ENCODE measurements at regions not wholly inside any gene's neighbourhood (a gene's known extent, or its start where the extent isn't known, plus 50 kb on each side); places are given as distances from the start of the nearest gene placed in this dataset.

- TF ChIP-seq CTCF (IDR thresholded peaks at IDR 0.05): no peak
- Mint-ChIP-seq H3K27me3 (ENCODE audit: low read depth, poor library complexity) (no peaks in the 10 kb centered on the region), H3K36me3 (ENCODE audit: low read depth) (no peaks in the 10 kb centered on the region), H3K4me1 (peaks cover 87% of the 10 kb centered on the region), H3K9me3 (no peaks in the 10 kb centered on the region), H3K4me3 (peak overlapping the region; percentile 92), H3K27ac (peak overlapping the region; percentile 42)
- no peak for DNase-seq
Measured at GRCh38 chr17:77454242-77455095, 313.7 kb downstream of the SEC14L1 start.

- peak overlapping the region; percentile 69 for H3K27ac Mint-ChIP-seq
- peaks cover 87% of the 10 kb centered on the region for H3K4me1 Mint-ChIP-seq
- H3K36me3 Mint-ChIP-seq (ENCODE audit: low read depth): no peaks in the 10 kb centered on the region
- no peak for TF ChIP-seq CTCF (IDR thresholded peaks at IDR 0.05)
- no peaks in the 10 kb centered on the region for H3K27me3 Mint-ChIP-seq (ENCODE audit: low read depth, poor library complexity)
- no peak for DNase-seq
- H3K4me3 Mint-ChIP-seq: peak overlapping the region; percentile 60
- no peaks in the 10 kb centered on the region for H3K9me3 Mint-ChIP-seq
Measured at GRCh38 chr17:77455111-77455890, 314.5 kb downstream of the SEC14L1 start.

- Mint-ChIP-seq H3K27ac (peak overlapping the region; percentile 69), H3K4me3 (peak overlapping the region; percentile 60), H3K4me1 (peaks cover 87% of the 10 kb centered on the region)
Measured at GRCh38 chr17:77455891-77456260, 315.1 kb downstream of the SEC14L1 start.

GRCh38 chr17:77456271-77456950 lies 315.6 kb downstream of the SEC14L1 start:
- Mint-ChIP-seq H3K36me3 (ENCODE audit: low read depth) (no peaks in the 10 kb centered on the region), H3K27ac (no peak overlapping the region), H3K9me3 (no peaks in the 10 kb centered on the region), H3K27me3 (ENCODE audit: low read depth, poor library complexity) (no peaks in the 10 kb centered on the region), H3K4me3 (no peak overlapping the region), H3K4me1 (peaks cover 90% of the 10 kb centered on the region)
- no peak for TF ChIP-seq CTCF (IDR thresholded peaks at IDR 0.05)
- no peak for DNase-seq

More at GRCh38 chr17:77455891-77456260, 315.1 kb downstream of the SEC14L1 start:
- TF ChIP-seq CTCF (IDR thresholded peaks at IDR 0.05): no peak
- H3K27me3 Mint-ChIP-seq (ENCODE audit: low read depth, poor library complexity): no peaks in the 10 kb centered on the region
- H3K36me3 Mint-ChIP-seq (ENCODE audit: low read depth): no peaks in the 10 kb centered on the region
- DNase-seq: no peak
- no peaks in the 10 kb centered on the region for H3K9me3 Mint-ChIP-seq

GRCh38 chr17:77456951-77457548 lies 316.3 kb downstream of the SEC14L1 start:
- no peaks in the 10 kb centered on the region for H3K27me3 Mint-ChIP-seq (ENCODE audit: low read depth, poor library complexity)

More at GRCh38 chr17:77456951-77457548, 316.3 kb downstream of the SEC14L1 start:
- DNase-seq: no peak
- Mint-ChIP-seq H3K27ac (peak overlapping the region; percentile 83), H3K4me3 (no peak overlapping the region), H3K4me1 (peaks cover 92% of the 10 kb centered on the region), H3K36me3 (ENCODE audit: low read depth) (no peaks in the 10 kb centered on the region), H3K9me3 (no peaks in the 10 kb centered on the region)
- no peak for TF ChIP-seq CTCF (IDR thresholded peaks at IDR 0.05)
